HepG2 (cell line): ENCODE measurements at regions not wholly inside any gene's neighbourhood (a gene's known extent, or its start where the extent isn't known, plus 50 kb on each side); places are given as distances from the start of the nearest gene placed in this dataset.

Source experiments
- ATAC-seq: fragments of 200-7000 bp; cut with Tn5 transposase; 3 replicates; pipeline ENCODE4 v1.9.1; 2020; ENCODE audit warnings: mild to moderate bottlenecking, moderate library complexity
- BruUV-seq: library from RNA; stranded (reverse); fragments of 400-500 nt; replicated peaks from 2 replicates; lab custom pipeline; 2021; lab: Mats Ljungman, UMichigan
- CTCF ChIA-PET: fragments of 300-600 bp; formaldehyde crosslinking; extraction: SDS; loops from one replicate; lab custom pipeline; 2021; ENCODE audit warnings: low total read pairs, inconsistent platforms, low intra/inter-chr PET ratio; lab: Yijun Ruan, JAX
- POLR2A ChIA-PET: fragments of 350-600 bp; sonication (Branson Sonifier 250); formaldehyde crosslinking; loops from one replicate; lab custom pipeline; 2020; ENCODE audit warnings: antibody characterized with exemption, inconsistent platforms; lab: Yijun Ruan, JAX
- DNase-seq: peaks from one replicate; pipeline ENCODE4 v3.0.0-alpha.2; 2015; ENCODE audit warnings: low spot score
- FAIRE-seq: peaks from 3 replicates; lab custom pipeline; 2011; peaks lifted over from hg19 to GRCh38; lab: Jason Lieb, UNC
- H2AFZ ChIP-seq: one replicate; pipeline ENCODE4 v1.6.1; 2011; ENCODE audit warnings: low read length, inconsistent platforms
- H3K27ac ChIP-seq: fragments of 300-600 bp; 3 replicates; pipeline ENCODE4 v1.8.0; 2011; ENCODE audit warnings: mixed run types, mild to moderate bottlenecking, mixed read lengths, low read length, inconsistent platforms; ENCODE audit not compliant: insufficient read depth; ENCODE audit errors: extremely low read length
- H3K27me3 ChIP-seq, 2 experiments: fragments of 200-600 bp in 1 of 2; 2 replicates in 1 of 2; 3 replicates in 1 of 2; pipeline versions ENCODE4 v1.6.0 to v1.8.0; 2011; ENCODE audit warnings: low read length in 2 of 2, mild to moderate bottlenecking in 2 of 2, moderate library complexity in 2 of 2, inconsistent platforms in 1 of 2; ENCODE audit not compliant: insufficient read depth in 2 of 2, control insufficient read depth in 1 of 2
- H3K36me3 ChIP-seq, 2 experiments: fragments of 200-600 bp in 1 of 2; replicated peaks in 1 of 2; 2 replicates in 1 of 2; 3 replicates in 1 of 2; pipeline versions ENCODE4 v1.5.1 to v1.8.0; 2011; ENCODE audit warnings: low read length in 2 of 2, inconsistent platforms in 1 of 2; ENCODE audit not compliant: insufficient read depth in 2 of 2, control insufficient read depth in 1 of 2
- H3K4me1 ChIP-seq: 2 replicates; pipeline ENCODE4 v1.5.1; 2012; ENCODE audit warnings: low read length, inconsistent platforms; ENCODE audit not compliant: insufficient read depth
- H3K4me2 ChIP-seq: 2 replicates; pipeline ENCODE4 v1.6.0; 2011; ENCODE audit warnings: low read depth, low read length, inconsistent platforms
- H3K4me3 ChIP-seq, 3 experiments: fragments of 200-600 bp in 1 of 3; sonication (generic), shearing (Covaris generic) in 1 of 3; replicated peaks in 1 of 3; 2 replicates each; pipeline ENCODE4 v1.5.1; 2011 to 2016; ENCODE audit warnings: low read length in 3 of 3, inconsistent platforms in 2 of 3, low read depth in 2 of 3, mild to moderate bottlenecking in 2 of 3, control low read depth in 1 of 3, mixed read lengths in 1 of 3; ENCODE audit not compliant: insufficient read depth in 1 of 3
- H3K79me2 ChIP-seq: one replicate; pipeline ENCODE4 v1.6.1; 2011; ENCODE audit warnings: low read length, inconsistent platforms; ENCODE audit not compliant: insufficient read depth
- H3K9ac ChIP-seq: 2 replicates; pipeline ENCODE4 v1.6.0; 2011; ENCODE audit warnings: mild to moderate bottlenecking, low read depth, low read length, inconsistent platforms; ENCODE audit not compliant: insufficient read depth
- H3K9me3 ChIP-seq: 2 replicates; pipeline ENCODE4 v1.5.1; 2012; ENCODE audit warnings: mild to moderate bottlenecking, low read length
- H4K20me1 ChIP-seq: 2 replicates; pipeline ENCODE4 v1.6.0; 2011; ENCODE audit warnings: inconsistent platforms, mild to moderate bottlenecking, low read length, moderate library complexity; ENCODE audit not compliant: insufficient read depth
- CBX2 ChIP-seq, 2 experiments: fragments of 200-600 bp in 1 of 2; sonication (generic); formaldehyde crosslinking in 1 of 2; IDR thresholded peaks; 2 replicates each; pipeline versions ENCODE4 v1.7.0 to v1.8.1; 2018 to 2022; ENCODE audit warnings: low read depth in 2 of 2, low read length in 1 of 2, mild to moderate bottlenecking in 1 of 2, missing genetic modification reagents in 1 of 2
- CENPBD1 ChIP-seq: sonication (generic); formaldehyde crosslinking; IDR thresholded peaks from 2 replicates; pipeline ENCODE4 v1.8.0; 2022; ENCODE audit warnings: missing genetic modification reagents, low read depth, mild to moderate bottlenecking, borderline replicate concordance
- DNMT3B ChIP-seq: conservative IDR thresholded peaks from 2 replicates; pipeline ENCODE4 v1.6.1; 2016; ENCODE audit warnings: missing biosample characterization, control low read depth
- KDM1A ChIP-seq: IDR thresholded peaks from 2 replicates; pipeline ENCODE4 v1.6.1; 2016; ENCODE audit warnings: missing compliant biosample characterization
- MED13 ChIP-seq: sonication (generic); formaldehyde crosslinking; IDR thresholded peaks from 2 replicates; pipeline ENCODE4 v1.5.0; 2020; ENCODE audit warnings: missing genetic modification reagents
- POLR2AphosphoS5 ChIP-seq: IDR thresholded peaks from 2 replicates; pipeline ENCODE4 v1.6.1; 2012; ENCODE audit warnings: low read depth, low read length
- ZNF180 ChIP-seq: sonication (generic); formaldehyde crosslinking; IDR thresholded peaks from 2 replicates; pipeline ENCODE4 v1.4.0; 2020; ENCODE audit warnings: low read depth, missing genetic modification reagents, borderline replicate concordance
- ZNF790 ChIP-seq: sonication (generic); formaldehyde crosslinking; IDR thresholded peaks from 2 replicates; pipeline ENCODE4 v1.8.0; 2022; ENCODE audit warnings: missing genetic modification reagents, mild to moderate bottlenecking, borderline replicate concordance
- in situ Hi-C: cut with HindIII; loops from 2 replicates; pipeline ENCODE4 v1.10.0; 2017; ENCODE audit warnings: low pct_unique_long_range_greater_than_20kb; ENCODE audit not compliant: extremely low pct_ligation_motif_present
- intact Hi-C: fragments of 100-400 bp; cut with micrococcal nuclease; formaldehyde crosslinking; loops from one replicate; pipeline ENCODE4 v1.10.0; 2022; ENCODE audit not compliant: unreplicated experiment
- TF ChIP-seq, protein P1 (sequence below): sonication (generic); formaldehyde crosslinking; conservative IDR thresholded peaks from 2 replicates; pipeline ENCODE4 v1.8.0; 2022; ENCODE audit warnings: low read depth, missing genetic modification reagents
- TF ChIP-seq, protein P2 (sequence below): sonication (generic); formaldehyde crosslinking; IDR thresholded peaks from 2 replicates; pipeline ENCODE4 v1.9.0; 2021; ENCODE audit warnings: missing genetic modification reagents, borderline replicate concordance

DNA sequence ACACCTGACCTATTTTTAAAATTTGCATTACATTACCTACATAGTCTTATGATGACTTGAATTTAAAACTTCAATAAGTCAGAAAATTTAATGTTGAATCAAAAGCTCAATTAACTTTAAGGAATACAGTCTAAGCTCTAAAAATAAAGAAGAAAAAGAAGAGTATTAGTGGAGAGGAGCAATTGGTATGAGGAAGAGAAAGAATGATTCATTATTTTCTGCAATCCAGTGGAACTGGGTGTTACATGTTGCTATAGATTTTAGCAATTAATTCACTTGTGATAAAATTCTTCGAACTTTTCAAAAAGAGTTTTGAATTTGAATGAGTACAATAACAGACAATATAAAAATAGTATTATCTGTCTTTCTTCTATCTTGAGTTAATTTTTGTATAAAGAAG is 158.9 kb upstream of the POT1 start (continued):
- TF ChIP-seq CENPBD1 (CRISPR knock-in tag) (no peak), ZNF180 (CRISPR knock-in tag) (no peak), ZNF790 (no peak), POLR2AphosphoS5 (no peak), KDM1A (CRISPR knock-in tag) (no peak)

DNA sequence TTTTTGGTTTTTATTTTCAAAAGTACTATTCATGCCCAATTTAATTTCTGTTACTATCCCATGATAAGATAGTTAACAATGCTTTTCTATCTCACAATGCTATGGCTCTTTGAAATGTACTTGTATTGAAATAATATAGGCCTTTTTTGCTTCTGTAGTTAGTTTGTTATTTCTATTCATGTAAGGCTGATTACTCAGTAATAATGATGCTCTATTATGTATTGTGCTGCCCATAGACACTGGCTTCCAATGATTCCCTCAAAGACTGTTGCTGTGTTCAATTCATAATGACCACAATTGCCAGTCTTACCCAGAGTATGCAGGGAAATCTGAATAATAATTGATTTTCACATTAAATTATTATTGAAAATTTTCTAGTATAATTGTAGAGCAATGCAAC is 155.5 kb upstream of the POT1 start:
- no peak overlapping the region for H3K9ac ChIP-seq
- H3K9me3 ChIP-seq: no peaks in the 10 kb centered on the region
- CTCF ChIA-PET: no interaction called here
- POLR2A ChIA-PET: no interaction called here
- intact Hi-C loops: no loop called here
- no peak overlapping the region for H3K4me3 ChIP-seq
- H3K79me2 ChIP-seq: no peaks in the 10 kb centered on the region
- no peak overlapping the region for H2AFZ ChIP-seq
- FAIRE-seq: no peak
- no peak overlapping the region for H3K4me2 ChIP-seq
- no peaks in the 10 kb centered on the region for H3K4me1 ChIP-seq
- no peaks in the 10 kb centered on the region for H3K27me3 ChIP-seq
- no peaks in the 10 kb centered on the region for H3K36me3 ChIP-seq
- TF ChIP-seq, protein P1, sequence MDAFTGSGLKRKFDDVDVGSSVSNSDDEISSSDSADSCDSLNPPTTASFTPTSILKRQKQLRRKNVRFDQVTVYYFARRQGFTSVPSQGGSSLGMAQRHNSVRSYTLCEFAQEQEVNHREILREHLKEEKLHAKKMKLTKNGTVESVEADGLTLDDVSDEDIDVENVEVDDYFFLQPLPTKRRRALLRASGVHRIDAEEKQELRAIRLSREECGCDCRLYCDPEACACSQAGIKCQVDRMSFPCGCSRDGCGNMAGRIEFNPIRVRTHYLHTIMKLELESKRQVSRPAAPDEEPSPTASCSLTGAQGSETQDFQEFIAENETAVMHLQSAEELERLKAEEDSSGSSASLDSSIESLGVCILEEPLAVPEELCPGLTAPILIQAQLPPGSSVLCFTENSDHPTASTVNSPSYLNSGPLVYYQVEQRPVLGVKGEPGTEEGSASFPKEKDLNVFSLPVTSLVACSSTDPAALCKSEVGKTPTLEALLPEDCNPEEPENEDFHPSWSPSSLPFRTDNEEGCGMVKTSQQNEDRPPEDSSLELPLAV (CRISPR knock-in tag): no peak
- TF ChIP-seq CBX2 (IDR thresholded peaks at IDR 0.05; ENCODE audit: low read depth, low read length) (no peak), CBX2 (CRISPR knock-in tag; IDR thresholded peaks at IDR 0.05; ENCODE audit: low read depth) (no peak), MED13 (CRISPR knock-in tag) (no peak), DNMT3B (CRISPR knock-in tag) (no peak)
- TF ChIP-seq, protein P2, sequence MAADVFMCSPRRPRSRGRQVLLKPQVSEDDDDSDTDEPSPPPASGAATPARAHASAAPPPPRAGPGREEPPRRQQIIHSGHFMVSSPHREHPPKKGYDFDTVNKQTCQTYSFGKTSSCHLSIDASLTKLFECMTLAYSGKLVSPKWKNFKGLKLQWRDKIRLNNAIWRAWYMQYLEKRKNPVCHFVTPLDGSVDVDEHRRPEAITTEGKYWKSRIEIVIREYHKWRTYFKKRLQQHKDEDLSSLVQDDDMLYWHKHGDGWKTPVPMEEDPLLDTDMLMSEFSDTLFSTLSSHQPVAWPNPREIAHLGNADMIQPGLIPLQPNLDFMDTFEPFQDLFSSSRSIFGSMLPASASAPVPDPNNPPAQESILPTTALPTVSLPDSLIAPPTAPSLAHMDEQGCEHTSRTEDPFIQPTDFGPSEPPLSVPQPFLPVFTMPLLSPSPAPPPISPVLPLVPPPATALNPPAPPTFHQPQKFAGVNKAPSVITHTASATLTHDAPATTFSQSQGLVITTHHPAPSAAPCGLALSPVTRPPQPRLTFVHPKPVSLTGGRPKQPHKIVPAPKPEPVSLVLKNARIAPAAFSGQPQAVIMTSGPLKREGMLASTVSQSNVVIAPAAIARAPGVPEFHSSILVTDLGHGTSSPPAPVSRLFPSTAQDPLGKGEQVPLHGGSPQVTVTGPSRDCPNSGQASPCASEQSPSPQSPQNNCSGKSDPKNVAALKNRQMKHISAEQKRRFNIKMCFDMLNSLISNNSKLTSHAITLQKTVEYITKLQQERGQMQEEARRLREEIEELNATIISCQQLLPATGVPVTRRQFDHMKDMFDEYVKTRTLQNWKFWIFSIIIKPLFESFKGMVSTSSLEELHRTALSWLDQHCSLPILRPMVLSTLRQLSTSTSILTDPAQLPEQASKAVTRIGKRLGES (CRISPR knock-in tag): no peak
- in situ Hi-C loops: no loop called here
- H3K27ac ChIP-seq: no peak overlapping the region
- H4K20me1 ChIP-seq: no peaks in the 10 kb centered on the region
- no peak for ATAC-seq
- no peak for DNase-seq
- no TSS peak for BruUV-seq
